ENCODE measurements at regions not wholly inside any gene's neighbourhood (a gene's known extent, or its start where the extent isn't known, plus 50 kb on each side); places are given as distances from the start of the nearest gene placed in this dataset.
"Not testable (repeated sequence)": the region's sequence is repeated elsewhere in the genome, so short reads cannot be mapped to it uniquely, and the experiment has no call there.

DNA sequence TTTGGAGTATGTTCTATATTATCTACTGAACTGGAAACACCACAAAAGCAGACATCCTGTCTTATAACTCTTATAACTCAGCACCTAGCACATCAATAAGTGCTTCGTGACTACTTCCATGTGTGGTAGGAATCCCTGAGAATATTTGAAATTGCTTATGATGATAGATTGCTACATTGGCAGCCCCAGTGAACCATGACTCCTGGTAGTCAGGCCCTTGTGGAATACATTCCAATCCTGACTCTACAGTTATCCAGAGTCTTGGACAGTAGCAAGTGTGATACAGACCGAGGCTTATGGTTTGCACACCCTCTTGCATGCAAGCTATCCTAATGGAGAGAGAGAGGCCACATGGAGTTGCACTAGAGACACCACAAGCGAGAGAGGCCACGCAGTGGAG, 59.5 kb upstream of the PHF21A start:
- WGBS, 3 donors, result 70 to 82% (median 80%) methylated on average over 4 of the region's 4 CpGs
- TF ChIP-seq, protein P1, sequence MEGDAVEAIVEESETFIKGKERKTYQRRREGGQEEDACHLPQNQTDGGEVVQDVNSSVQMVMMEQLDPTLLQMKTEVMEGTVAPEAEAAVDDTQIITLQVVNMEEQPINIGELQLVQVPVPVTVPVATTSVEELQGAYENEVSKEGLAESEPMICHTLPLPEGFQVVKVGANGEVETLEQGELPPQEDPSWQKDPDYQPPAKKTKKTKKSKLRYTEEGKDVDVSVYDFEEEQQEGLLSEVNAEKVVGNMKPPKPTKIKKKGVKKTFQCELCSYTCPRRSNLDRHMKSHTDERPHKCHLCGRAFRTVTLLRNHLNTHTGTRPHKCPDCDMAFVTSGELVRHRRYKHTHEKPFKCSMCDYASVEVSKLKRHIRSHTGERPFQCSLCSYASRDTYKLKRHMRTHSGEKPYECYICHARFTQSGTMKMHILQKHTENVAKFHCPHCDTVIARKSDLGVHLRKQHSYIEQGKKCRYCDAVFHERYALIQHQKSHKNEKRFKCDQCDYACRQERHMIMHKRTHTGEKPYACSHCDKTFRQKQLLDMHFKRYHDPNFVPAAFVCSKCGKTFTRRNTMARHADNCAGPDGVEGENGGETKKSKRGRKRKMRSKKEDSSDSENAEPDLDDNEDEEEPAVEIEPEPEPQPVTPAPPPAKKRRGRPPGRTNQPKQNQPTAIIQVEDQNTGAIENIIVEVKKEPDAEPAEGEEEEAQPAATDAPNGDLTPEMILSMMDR (IDR thresholded peaks at IDR 0.05), result no peak
- peaks cover 0 to 13% (median 0%) of the 10 kb centered on the region in 3 donors for H3K27me3 ChIP-seq (ENCODE audit: insufficient read depth in 3 of 3, low read length in 2 of 3)

DNA sequence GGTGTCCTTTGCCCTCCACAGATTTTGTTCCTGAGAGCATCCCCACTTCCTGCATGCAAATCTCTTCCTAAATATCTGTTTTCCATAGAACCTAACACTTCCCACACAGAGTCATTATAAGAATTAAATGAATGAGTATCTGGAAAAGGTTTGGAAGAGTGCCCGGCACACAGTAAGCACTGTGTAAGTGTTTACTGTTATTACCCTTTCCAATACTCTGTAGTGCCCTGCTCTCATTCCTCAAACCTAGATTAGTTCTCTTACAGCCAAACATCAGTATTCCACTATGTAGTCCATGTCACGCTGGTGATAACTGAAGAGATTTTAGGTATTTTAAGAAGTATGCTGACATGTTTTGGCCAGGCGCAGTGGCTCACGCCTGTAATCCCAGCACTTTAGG, 57.3 kb upstream of the PHF21A start:
- TF ChIP-seq, protein P1 (IDR thresholded peaks at IDR 0.05), result no peak
- no peak for ATAC-seq
- intact Hi-C loops (cut with DNase I), result no loop called here

More for the DNA sequence above, 59.5 kb upstream of the PHF21A start:
- DNase-seq (no peak), ATAC-seq (no peak)
- no peaks in the 10 kb centered on the region for H3K36me3 ChIP-seq (ENCODE audit: insufficient read depth in 1 of 2, low read depth in 1 of 2)
- no peak overlapping the region for H3K4me3 ChIP-seq
- H3K9me3 ChIP-seq, result peaks cover 3% of the 10 kb centered on the region
- no peak overlapping the region for H3K27ac ChIP-seq
- intact Hi-C loops (cut with DNase I), result no loop called here
- no peaks in the 10 kb centered on the region for H3K4me1 ChIP-seq

DNA sequence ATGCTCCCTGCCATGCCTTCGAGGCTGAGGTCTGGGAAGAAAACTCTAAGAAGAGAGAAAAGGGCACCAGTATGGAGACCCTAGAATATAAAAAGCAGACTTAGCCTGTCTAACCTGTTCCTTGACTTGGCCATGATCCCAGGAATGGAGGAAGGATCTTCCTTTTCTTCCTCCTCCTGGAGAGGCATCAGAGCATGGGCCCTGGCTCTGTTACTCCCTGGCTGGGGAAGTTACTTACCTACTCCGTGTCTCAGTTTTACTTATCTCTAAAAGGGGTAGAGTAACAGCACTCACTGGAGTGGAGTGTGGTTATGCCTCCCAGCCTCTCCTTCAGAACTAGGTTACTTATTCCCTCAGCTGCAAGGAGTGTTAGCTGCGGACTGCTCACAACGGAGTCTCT, 55.2 kb upstream of the PHF21A start:
- Histone ChIP-seq H3K27ac (no peak overlapping the region), H3K9me3 (no peaks in the 10 kb centered on the region), H3K36me3 (ENCODE audit: insufficient read depth in 1 of 2, low read depth in 1 of 2) (no peaks in the 10 kb centered on the region), H3K4me1 (no peaks in the 10 kb centered on the region), H3K4me3 (no peak overlapping the region), H3K27me3 (ENCODE audit: insufficient read depth in 3 of 3, low read length in 2 of 3) (no peaks in the 10 kb centered on the region)
- WGBS, 3 donors, result 75 to 90% (median 84%) methylated on average over 4 of the region's 4 CpGs
- TF ChIP-seq, protein P1 (IDR thresholded peaks at IDR 0.05), result no peak
- intact Hi-C loops (cut with DNase I), result no loop called here
- ATAC-seq (no peak), DNase-seq (no peak)

More for the DNA sequence above, 57.3 kb upstream of the PHF21A start:
- H3K9me3 ChIP-seq, result peaks cover 3% of the 10 kb centered on the region
- H3K27ac ChIP-seq, result no peak overlapping the region
- DNase-seq, result no peak
- 91 to 94% (median 93%) methylated on average over 4 of the region's 4 CpGs for WGBS, 3 donors
- H3K4me3 ChIP-seq, result no peak overlapping the region
- H3K27me3 ChIP-seq (ENCODE audit: insufficient read depth in 3 of 3, low read length in 2 of 3), result peaks cover 0 to 5% (median 0%) of the 10 kb centered on the region in 3 donors
- H3K4me1 ChIP-seq, result no peaks in the 10 kb centered on the region
- H3K36me3 ChIP-seq (ENCODE audit: insufficient read depth in 1 of 2, low read depth in 1 of 2), result no peaks in the 10 kb centered on the region

DNA sequence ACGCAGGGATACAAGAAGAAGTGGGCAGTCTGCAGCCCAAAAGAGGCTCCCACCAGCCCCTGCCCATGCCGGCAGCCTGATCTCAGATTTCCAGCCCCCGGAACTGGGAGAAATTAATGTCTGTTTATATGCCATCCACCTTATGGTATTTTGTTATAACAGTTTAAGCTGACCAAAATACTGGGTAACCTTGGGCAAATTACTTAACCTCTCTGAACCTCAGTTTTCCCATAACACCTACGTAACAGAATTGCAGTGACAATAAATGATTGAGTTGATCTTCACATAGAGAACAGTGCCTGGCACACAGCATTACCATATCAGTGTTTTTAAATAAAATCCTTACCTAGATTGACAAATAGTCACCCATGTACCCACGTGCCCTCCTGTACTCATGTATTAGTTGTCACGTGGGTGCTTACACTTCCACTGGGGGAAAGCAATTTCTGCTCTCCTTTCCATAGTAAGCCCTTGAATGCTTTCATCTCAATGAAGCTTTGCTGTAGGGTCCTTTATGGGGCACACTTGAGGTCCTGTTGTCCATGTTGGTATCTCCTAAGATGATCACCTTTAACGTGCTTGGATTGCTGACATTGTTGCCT, 54.2 kb upstream of the PHF21A start:
- TF ChIP-seq, protein P1 (IDR thresholded peaks at IDR 0.05), result no peak
- Histone ChIP-seq H3K27me3 (ENCODE audit: insufficient read depth in 3 of 3, low read length in 2 of 3) (peaks cover 0 to 6% (median 0%) of the 10 kb centered on the region in 3 donors), H3K27ac (no peak overlapping the region), H3K9me3 (no peaks in the 10 kb centered on the region), H3K4me3 (no peak overlapping the region), H3K4me1 (no peaks in the 10 kb centered on the region), H3K36me3 (ENCODE audit: insufficient read depth in 1 of 2, low read depth in 1 of 2) (no peaks in the 10 kb centered on the region)
- no peak for DNase-seq
- WGBS, 3 donors, result 66 to 78% (median 66%) methylated on average over 7 of the region's 7 CpGs
- intact Hi-C loops (cut with DNase I), result no loop called here
- ATAC-seq, result no peak

DNA sequence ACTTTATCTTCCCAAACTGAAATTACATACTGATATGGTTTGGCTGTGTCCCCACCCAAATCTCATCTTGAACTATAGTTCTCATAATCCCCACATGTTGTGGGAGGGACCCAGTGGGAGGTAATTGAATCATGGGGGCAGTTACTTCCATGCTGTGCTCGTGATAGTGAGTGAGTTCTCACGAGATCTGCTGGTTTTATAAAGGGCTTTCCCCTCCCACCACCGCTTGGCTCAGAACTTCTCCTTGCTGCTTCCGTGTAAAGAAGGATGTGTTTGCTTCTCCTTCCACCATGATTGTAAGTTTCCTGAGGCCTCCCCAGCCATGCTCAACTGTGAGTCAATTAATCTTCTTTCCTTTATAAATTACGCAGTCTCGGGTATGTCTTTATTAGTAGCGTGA, 50.4 kb upstream of the PHF21A start:
- ATAC-seq; DNase-seq; H3K4me3 ChIP-seq; H3K27ac ChIP-seq; H3K27me3 ChIP-seq (ENCODE audit: insufficient read depth in 3 of 3, low read length in 2 of 3); H3K4me1 ChIP-seq; H3K36me3 ChIP-seq (ENCODE audit: insufficient read depth in 1 of 2, low read depth in 1 of 2); H3K9me3 ChIP-seq; intact Hi-C loops (cut with DNase I): not testable (repeated sequence)
- WGBS, 3 donors, result 64 to 68% (median 68%) methylated on average over 7 of the region's 7 CpGs

All from psoas muscle (tissue), 7 donors.